ENCODE measurements at regions not wholly inside any gene's neighbourhood (a gene's known extent, or its start where the extent isn't known, plus 50 kb on each side); places are given as distances from the start of the nearest gene placed in this dataset.

DNA sequence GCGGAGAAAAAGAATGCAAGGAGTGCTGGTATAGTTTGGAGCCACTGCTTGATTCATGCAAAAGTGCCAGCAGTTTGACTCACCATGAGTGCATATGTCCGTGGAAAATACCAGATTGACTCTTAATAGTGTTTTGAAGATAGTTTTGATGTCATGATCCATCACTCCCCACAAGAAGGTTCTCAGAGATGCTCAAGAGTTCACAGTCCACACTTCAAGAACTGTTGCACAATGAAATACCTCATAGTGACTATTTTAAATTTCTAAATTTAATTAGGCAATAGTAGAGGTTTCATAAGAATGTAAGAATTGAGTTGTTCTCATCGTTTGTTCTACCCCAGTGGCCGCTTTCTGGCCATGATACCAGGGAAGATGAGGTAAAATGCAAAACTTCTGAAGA lies 286.6 kb upstream of the RGS6 start:
- no peak for DNase-seq
- H3K4me3 ChIP-seq: no peak overlapping the region
- no peak overlapping the region for H3K27ac ChIP-seq
- WGBS (ENCODE audit: insufficient coverage, low coverage, low lambda C conversion rate, missing lambda C conversion rate): 93% methylated on average over 4 of the region's 4 CpGs
- H3K9me3 ChIP-seq: no peaks in the 10 kb centered on the region
- intact Hi-C loops (cut with DNase I): no loop called here
- H3K27me3 ChIP-seq: no peaks in the 10 kb centered on the region
- TF ChIP-seq, protein P1, sequence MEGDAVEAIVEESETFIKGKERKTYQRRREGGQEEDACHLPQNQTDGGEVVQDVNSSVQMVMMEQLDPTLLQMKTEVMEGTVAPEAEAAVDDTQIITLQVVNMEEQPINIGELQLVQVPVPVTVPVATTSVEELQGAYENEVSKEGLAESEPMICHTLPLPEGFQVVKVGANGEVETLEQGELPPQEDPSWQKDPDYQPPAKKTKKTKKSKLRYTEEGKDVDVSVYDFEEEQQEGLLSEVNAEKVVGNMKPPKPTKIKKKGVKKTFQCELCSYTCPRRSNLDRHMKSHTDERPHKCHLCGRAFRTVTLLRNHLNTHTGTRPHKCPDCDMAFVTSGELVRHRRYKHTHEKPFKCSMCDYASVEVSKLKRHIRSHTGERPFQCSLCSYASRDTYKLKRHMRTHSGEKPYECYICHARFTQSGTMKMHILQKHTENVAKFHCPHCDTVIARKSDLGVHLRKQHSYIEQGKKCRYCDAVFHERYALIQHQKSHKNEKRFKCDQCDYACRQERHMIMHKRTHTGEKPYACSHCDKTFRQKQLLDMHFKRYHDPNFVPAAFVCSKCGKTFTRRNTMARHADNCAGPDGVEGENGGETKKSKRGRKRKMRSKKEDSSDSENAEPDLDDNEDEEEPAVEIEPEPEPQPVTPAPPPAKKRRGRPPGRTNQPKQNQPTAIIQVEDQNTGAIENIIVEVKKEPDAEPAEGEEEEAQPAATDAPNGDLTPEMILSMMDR (IDR thresholded peaks at IDR 0.05): no peak
- TF ChIP-seq POLR2A (IDR thresholded peaks at IDR 0.05): no peak
- no peaks in the 10 kb centered on the region for H3K4me1 ChIP-seq
- no peaks in the 10 kb centered on the region for H3K36me3 ChIP-seq
- ATAC-seq: no peak

DNA sequence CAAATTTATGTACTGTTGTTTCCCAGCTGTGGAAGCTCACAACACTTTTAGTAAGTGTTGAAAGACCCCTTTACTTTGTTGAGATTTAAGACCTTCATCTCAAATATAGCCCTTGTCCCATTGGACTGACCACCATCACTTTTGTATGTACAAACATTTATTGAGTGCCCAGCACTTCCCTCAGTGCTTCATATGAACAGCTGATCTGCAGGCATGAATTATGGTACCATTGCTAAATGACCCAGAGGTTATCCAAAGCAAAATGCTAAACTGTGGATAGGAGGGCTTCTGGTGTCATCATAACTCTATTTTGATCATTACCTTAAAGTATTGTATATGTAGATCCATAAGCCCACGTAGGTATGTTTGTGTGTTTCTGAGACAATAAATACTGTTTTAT lies 285.7 kb upstream of the RGS6 start:
- Histone ChIP-seq H3K9me3 (no peaks in the 10 kb centered on the region), H3K4me3 (no peak overlapping the region), H3K27me3 (no peaks in the 10 kb centered on the region), H3K4me1 (no peaks in the 10 kb centered on the region), H3K27ac (no peak overlapping the region), H3K36me3 (no peaks in the 10 kb centered on the region)
- TF ChIP-seq, protein P1 (IDR thresholded peaks at IDR 0.05): no peak
- TF ChIP-seq POLR2A (IDR thresholded peaks at IDR 0.05): no peak
- WGBS (ENCODE audit: insufficient coverage, low coverage, low lambda C conversion rate, missing lambda C conversion rate): 90% methylated on average over 1 of the region's 1 CpG
- intact Hi-C loops (cut with DNase I): no loop called here
- DNase-seq (no peak), ATAC-seq (no peak)

DNA sequence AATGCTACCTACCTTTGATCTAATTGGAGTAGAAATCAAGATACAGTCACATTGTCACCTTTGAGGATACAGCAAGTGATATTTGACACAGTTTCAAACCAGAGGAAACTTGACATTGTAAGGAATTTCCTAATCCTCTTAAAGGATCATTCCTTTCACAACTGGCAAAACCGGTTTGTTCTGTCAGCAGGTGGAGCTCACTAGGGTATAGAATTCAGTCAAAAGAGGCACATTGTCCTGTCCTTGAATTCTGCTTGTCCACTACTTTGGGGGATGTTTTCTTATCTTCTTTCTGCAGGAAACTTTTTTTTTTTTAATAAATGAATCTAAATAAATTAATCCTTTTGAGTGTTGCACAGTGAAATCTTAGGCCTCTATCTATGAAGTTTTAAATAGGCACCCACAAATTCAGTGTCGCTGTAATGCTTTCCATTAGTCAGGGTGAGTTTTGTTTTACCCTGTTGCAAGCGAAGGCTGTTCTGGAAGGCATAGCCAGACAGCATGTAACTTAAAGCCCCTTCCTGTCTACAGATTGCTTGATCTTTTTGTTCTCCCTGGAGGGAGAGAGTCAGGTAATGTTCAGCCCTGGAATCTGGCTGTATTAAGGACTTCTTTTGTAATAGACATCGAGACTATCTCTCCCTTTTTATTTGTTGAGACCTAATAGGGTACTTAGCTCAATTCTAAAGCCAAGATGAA lies 285.0 kb upstream of the RGS6 start:
- WGBS (ENCODE audit: insufficient coverage, low coverage, low lambda C conversion rate, missing lambda C conversion rate): 86% methylated on average over 4 of the region's 4 CpGs
- Histone ChIP-seq H3K27me3 (no peaks in the 10 kb centered on the region), H3K36me3 (no peaks in the 10 kb centered on the region), H3K4me1 (no peaks in the 10 kb centered on the region), H3K27ac (no peak overlapping the region), H3K9me3 (no peaks in the 10 kb centered on the region), H3K4me3 (no peak overlapping the region)
- intact Hi-C loops (cut with DNase I): no loop called here
- ATAC-seq: no peak
- DNase-seq: no peak
- TF ChIP-seq POLR2A (IDR thresholded peaks at IDR 0.05): no peak
- TF ChIP-seq, protein P1 (IDR thresholded peaks at IDR 0.05): no peak

DNA sequence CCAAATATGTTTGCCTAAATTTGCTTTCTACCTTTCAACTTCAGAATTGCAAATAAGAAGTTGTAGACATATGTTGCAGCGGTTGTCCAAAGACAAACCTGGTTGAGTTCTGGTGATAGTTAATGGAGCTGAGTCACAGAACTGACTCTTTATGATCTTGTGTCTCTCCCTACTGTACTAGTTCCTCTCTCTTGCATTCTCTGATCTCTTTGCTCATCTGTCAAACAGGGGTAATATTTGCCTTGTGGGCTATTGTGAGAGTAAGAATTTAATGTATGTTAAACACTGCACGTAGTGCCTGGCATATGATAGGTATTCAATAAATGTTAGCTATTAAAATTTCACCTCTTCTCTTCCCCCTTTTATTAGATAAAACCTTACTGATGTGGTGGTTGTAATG lies 283.5 kb upstream of the RGS6 start:
- DNase-seq: no peak
- Histone ChIP-seq H3K4me1 (no peaks in the 10 kb centered on the region), H3K4me3 (no peak overlapping the region), H3K27ac (no peak overlapping the region), H3K27me3 (no peaks in the 10 kb centered on the region), H3K36me3 (no peaks in the 10 kb centered on the region), H3K9me3 (no peaks in the 10 kb centered on the region)
- intact Hi-C loops (cut with DNase I): no loop called here
- TF ChIP-seq, protein P1 (IDR thresholded peaks at IDR 0.05): no peak
- TF ChIP-seq POLR2A (IDR thresholded peaks at IDR 0.05): no peak
- no peak for ATAC-seq
- 89% methylated on average over 2 of the region's 2 CpGs for WGBS (ENCODE audit: insufficient coverage, low coverage, low lambda C conversion rate, missing lambda C conversion rate)

All from right lobe of liver (tissue), 6 donors.